GM13977 (cell line): ENCODE measurements at regions not wholly inside any gene's neighbourhood (a gene's known extent, or its start where the extent isn't known, plus 50 kb on each side); places are given as distances from the start of the nearest gene placed in this dataset.
"Not testable (repeated sequence)": the region's sequence is repeated elsewhere in the genome, so short reads cannot be mapped to it uniquely, and the experiment has no call there.

ENCODE experiments used
- DNase-seq: peaks from one replicate; pipeline ENCODE4 v3.0.0; 2012; ENCODE audit warnings: low spot score
- CTCF ChIP-seq: IDR thresholded peaks from 2 replicates; pipeline ENCODE4 v1.5.1; 2012; ENCODE audit warnings: mild to moderate bottlenecking, control low read depth; ENCODE audit not compliant: insufficient read depth; ENCODE audit errors: extremely low read depth, missing control alignments
- in situ Hi-C: fragments of 300-500 bp; cut with MboI; formaldehyde crosslinking; loops from one replicate; pipeline ENCODE4 v1.12.0; 2022; ENCODE audit warnings: low sequenced_read_pairs, low pct_unique_long_range_greater_than_20kb, mixed read lengths, inconsistent platforms; ENCODE audit not compliant: unreplicated experiment

GRCh38 chr18:59802031-59802430 is 97.8 kb upstream of the PMAIP1 start:
- in situ Hi-C loops = loop anchor here (25.0 kb wide), 1 partner anchor 340 kb away; no protein-coding TSS in a partner anchor
- no peak for DNase-seq
- no peak for TF ChIP-seq CTCF

- in situ Hi-C loops = loop anchor here (25.0 kb wide), 1 partner anchor 339 kb away; no protein-coding TSS in a partner anchor
- TF ChIP-seq CTCF = no peak
- no peak for DNase-seq
Measured at GRCh38 chr18:59801576-59801975, 98.2 kb upstream of the PMAIP1 start.

DNA sequence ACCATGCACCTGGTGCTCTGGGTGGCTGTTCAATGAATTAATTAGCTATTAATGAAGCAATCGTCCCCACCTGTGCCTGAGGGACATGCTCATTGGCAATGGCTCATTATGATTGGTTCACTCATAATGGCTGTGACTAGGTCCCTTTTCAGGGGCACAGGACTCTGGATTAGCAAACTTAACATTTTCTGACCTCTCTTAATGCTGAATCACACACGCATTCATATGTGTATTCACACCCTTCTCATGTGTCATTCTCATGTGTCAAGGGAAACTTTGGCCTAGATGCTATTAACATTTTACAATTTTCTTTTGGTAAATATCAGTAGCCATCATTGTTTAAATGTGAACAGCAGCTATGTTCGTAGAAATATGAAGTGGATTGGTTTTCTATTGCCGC is 98.9 kb upstream of the PMAIP1 start:
- in situ Hi-C loops = loop anchor here (25.0 kb wide), 1 partner anchor 339 kb away; no protein-coding TSS in a partner anchor
- no peak for DNase-seq
- TF ChIP-seq CTCF = no peak

DNA sequence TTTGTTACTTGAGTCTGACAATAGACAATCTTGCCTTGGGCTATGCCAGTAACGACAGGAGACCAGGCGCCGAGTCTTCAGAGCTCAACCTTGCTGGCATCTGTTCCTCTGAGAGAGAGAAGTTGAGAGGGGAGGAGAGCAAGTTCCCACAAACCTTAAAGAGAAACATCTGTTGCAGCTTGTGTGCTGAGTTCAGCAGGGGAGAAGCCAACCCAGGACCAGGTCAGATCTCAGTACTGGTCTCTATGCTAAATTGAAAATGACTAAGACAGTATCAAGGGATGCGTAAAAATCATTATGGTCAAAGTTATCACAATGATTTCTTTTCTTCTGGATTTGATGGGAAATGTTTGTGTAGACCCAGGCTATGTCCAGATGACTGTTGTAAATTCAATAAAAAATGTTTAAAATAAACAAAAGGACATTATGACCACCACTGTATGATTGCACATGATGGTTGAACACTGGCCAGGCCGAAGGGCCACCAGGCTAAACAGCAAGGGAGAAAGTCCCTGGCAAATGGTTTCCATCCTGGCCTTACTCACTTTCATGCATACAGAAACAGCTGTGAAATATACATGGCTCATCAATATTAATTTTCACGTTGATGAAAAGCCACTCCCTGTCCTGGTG is 100.3 kb upstream of the PMAIP1 start:
- no peak for DNase-seq
- in situ Hi-C loops = loop anchor here (25.0 kb wide), 1 partner anchor 337 kb away; no protein-coding TSS in a partner anchor
- TF ChIP-seq CTCF = no peak

DNA sequence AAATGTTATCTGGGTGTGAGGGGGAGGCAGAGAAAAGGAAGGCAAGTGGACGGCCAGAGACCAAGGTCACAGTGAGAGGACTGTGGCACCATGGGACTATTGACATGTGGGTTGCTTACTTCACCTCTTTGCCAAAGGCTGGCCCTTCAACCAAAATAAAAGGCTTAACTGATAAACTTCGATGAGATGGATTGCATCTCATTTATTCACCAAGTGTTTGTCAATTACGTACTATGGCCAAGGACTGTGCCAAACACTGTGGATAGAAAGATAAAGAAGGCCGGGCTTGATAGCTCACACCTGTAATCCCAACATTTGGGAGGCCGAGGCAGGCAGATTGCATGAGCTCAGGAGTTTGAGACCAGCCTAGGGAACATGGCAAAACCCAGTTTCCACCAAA is 98.7 kb upstream of the CCBE1 start:
- in situ Hi-C loops = no loop called here
- no peak for TF ChIP-seq CTCF
- DNase-seq = no peak

DNA sequence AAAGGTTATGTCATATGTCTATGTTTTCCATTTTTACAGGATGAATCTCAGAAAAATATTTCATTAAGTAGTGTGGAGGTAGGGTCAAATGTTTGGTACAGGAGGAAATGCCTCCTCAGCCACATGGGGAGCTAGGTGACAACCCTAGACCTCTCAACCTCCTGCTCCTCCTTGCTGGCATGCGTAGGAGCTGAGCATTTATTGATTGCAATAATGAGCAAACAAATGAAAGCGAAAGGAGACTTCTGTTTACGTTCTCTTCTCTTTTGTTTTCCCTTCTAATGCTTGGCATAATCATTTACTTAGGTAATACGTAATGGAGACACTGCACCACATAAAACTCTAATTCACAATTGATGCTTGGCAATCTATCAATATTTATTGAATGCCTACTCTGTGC is 95.1 kb upstream of the CCBE1 start:
- TF ChIP-seq CTCF = no peak
- no peak for DNase-seq
- in situ Hi-C loops = no loop called here

DNA sequence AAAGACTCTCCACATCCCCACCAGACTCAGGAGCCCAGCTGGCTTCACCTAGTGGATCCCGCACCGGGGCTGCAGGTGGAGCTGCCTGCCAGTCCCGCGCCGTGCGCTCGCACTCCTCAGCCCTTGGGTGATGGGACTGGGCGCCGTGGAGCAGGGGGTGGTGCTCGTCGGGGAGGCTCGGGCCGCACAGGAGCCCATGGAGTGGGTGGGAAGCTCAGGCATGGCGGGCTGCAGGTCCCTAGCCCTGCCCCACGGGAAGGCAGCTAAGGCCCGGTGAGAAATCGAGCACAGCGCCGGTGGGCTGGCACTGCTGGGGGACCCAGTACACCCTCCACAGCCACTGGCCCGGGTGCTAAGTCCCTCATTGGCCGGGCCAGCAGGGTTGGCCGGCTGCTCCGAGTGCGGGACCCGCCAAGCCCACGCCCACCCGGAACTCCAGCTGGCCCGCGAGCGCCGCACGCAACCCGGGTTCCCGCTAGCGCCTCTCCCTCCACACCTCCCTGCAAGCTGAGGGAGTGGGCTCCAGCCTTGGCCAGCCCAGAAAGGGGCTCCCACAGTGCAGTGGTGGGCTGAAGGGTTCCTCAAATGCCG is 93.2 kb upstream of the CCBE1 start:
- in situ Hi-C loops, DNase-seq: not testable (repeated sequence)
